Tibial nerve (tissue), 3 donors: ENCODE measurements at regions not wholly inside any gene's neighbourhood (a gene's known extent, or its start where the extent isn't known, plus 50 kb on each side); places are given as distances from the start of the nearest gene placed in this dataset.

Experiments used
- CTCF ChIP-seq, 5 experiments: fragments of 200-600 bp in 3 of 5; fragments of 450-650 bp in 2 of 5; sonication (generic) in 3 of 5; IDR thresholded peaks; one replicate each; pipeline ENCODE4 v1.5.1; 2016 to 2019; ENCODE audit warnings: antibody characterized with exemption in 5 of 5, mild to moderate bottlenecking in 3 of 5, moderate library complexity in 2 of 5
- POLR2A ChIP-seq, 2 donors: fragments of 450-650 bp; IDR thresholded peaks; one replicate each; pipeline ENCODE4 v1.6.1; 2017; ENCODE audit warnings: antibody characterized with exemption in 2 of 2, mild to moderate bottlenecking in 2 of 2, moderate library complexity in 2 of 2

- TF ChIP-seq CTCF (IDR thresholded peaks at IDR 0.05) (peak in 1 of 5 experiments; percentile 31), POLR2A (IDR thresholded peaks at IDR 0.05) (peak in 1 of 2 donors; percentile 26)
Measured at GRCh38 chr10:132482090-132482800, 55.3 kb upstream of the INPP5A start.
